HG03558 (cell line): ENCODE measurements at regions not wholly inside any gene's neighbourhood (a gene's known extent, or its start where the extent isn't known, plus 50 kb on each side); places are given as distances from the start of the nearest gene placed in this dataset.

Experiments used
- ATAC-seq: cut with Tn5 transposase; IDR thresholded peaks from one replicate; pipeline ENCODE4 v1.9.1; 2021; ENCODE audit warnings: moderate number of reproducible peaks; ENCODE audit not compliant: unreplicated experiment; ENCODE audit errors: extremely low read depth

GRCh38 chr2:60116161-60116875 is 437.1 kb downstream of the BCL11A start:
- no peak for ATAC-seq

DNA sequence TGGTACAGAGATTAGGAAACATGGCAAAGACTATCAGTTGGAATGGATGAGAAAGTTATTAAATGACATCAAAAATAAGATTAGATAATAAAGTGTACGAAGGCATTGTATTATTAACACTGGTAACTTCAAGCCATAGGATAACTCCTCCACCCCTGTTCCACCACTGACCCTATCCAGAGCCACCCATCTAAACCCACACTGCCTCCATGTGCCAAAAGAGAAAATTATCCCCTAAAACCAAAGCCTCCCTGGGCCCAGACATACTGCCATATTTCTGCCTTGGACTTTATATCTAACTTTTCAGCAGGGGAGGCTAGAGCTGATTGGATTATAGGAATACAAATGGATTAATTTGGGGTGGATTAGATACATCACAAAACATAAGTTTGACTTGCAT is 443.7 kb downstream of the BCL11A start:
- ATAC-seq, result no peak

- no peak for ATAC-seq
Measured at GRCh38 chr2:60106836-60107529, 446.5 kb downstream of the BCL11A start.

- ATAC-seq, result no peak
Measured at GRCh38 chr2:60105906-60106305, 447.5 kb downstream of the BCL11A start.

GRCh38 chr2:60104514-60105505 is 448.6 kb downstream of the BCL11A start:
- no peak for ATAC-seq

- no peak for ATAC-seq
Measured at GRCh38 chr2:60100034-60100433, 453.4 kb downstream of the BCL11A start.

GRCh38 chr2:60098996-60099395 is 454.5 kb downstream of the BCL11A start:
- no peak for ATAC-seq

GRCh38 chr2:60097298-60097697 is 456.2 kb downstream of the BCL11A start:
- no peak for ATAC-seq

GRCh38 chr2:60096556-60096955 is 456.9 kb downstream of the BCL11A start:
- no peak for ATAC-seq

- no peak for ATAC-seq
Measured at GRCh38 chr2:60095903-60096302, 457.6 kb downstream of the BCL11A start.

DNA sequence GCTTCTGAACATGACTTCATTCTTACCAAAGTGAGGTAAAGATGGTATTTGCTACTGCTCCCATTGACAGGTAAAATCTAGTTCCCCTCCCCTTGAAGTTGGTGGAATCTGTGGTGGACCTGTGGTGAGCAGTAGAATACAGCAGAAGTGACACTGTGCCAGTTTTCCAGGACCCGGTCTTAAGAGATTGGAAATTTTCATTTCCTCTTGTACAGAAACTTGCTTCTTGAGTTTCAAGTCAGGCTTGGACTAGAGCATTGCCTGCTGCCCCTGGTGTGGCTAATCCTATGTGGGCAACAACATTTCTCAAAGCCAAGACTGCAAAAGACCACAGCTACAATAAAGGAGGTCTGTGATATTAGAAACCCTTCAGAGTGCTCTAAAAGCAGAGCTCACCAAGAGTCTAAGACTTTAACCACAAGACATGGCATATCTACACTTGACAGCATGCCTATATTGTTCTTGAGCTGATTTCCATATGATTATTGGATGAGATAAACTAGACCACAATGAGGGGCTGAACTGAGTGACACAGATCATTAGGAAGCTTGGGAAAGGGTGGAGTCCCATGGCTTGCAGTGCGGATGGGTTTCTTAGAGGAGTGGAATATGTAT is 458.1 kb downstream of the BCL11A start:
- no peak for ATAC-seq

- no peak for ATAC-seq
Measured at GRCh38 chr2:60094450-60094929, 459.0 kb downstream of the BCL11A start.

- no peak for ATAC-seq
Measured at GRCh38 chr2:60092781-60093180, 460.7 kb downstream of the BCL11A start.

GRCh38 chr2:60091894-60092293 is 461.6 kb downstream of the BCL11A start:
- no peak for ATAC-seq

- no peak for ATAC-seq
Measured at GRCh38 chr2:60091266-60091665, 462.2 kb downstream of the BCL11A start.

GRCh38 chr2:60079562-60079961 is 473.9 kb downstream of the BCL11A start:
- ATAC-seq, result no peak

DNA sequence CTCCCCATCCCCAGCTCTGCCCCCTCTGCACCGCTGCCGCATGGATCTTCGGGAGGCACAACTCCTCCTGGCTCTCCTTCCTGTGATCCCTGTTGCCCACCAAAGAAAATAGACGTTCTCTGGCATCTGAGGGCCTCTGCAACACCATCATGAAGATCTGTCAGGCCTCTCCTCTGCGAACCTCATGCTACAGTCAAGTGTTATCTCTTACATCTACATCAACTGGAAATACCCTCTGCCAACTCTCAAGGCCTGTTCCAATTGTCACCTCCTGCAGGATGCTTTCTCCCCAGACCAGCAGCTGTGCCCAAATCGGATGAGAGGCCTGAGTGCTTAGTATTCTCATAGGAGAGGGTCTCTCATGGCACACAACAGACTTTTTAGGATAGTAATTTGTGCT is 478.4 kb downstream of the BCL11A start:
- no peak for ATAC-seq

GRCh38 chr2:60073201-60073600 is 480.3 kb downstream of the BCL11A start:
- no peak for ATAC-seq

DNA sequence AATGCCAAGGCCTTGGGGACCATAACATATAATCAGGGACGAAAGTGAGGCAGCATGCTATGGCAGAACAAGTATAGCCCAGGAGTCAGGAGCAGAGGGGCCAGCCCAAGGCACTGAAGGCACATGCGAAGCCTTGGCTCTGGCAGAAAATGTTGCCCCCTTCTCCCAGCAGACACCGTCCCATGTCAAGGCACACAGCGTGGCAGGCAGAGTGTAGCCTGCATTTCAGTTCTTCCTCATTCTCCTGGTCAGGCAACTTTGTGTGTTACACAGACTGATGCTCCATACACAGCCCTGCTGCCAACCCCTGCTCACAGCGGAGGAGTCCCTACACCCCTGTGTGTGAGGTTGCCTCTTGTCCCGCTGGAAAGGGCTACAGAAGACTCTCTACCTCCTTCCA is 480.8 kb downstream of the BCL11A start:
- ATAC-seq, result no peak

DNA sequence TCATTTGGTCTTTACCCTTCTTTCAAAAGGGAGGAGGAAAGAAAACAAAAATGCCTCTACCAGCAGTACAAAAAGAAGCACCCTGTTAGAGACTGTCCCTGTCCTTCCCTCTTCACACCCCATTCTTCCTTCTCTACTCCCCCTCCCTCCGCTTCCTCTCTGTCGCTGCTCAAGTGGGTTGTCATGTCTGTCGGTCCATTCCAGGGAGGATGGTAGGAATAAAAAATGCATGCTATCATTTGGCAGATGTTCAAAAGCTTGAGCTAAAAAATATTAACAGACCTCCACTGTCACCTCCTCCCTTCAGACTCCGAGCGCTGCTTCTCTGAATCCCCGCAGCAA is 482.0 kb downstream of the BCL11A start:
- no peak for ATAC-seq
